Astrocyte of the cerebellum (primary cell): ENCODE measurements at regions not wholly inside any gene's neighbourhood (a gene's known extent, or its start where the extent isn't known, plus 50 kb on each side); places are given as distances from the start of the nearest gene placed in this dataset.

ENCODE experiments used
- DNase-seq: peaks from one replicate; pipeline ENCODE4 v3.0.0-alpha.2; 2011; ENCODE audit warnings: low read depth
- H3K4me3 ChIP-seq: 2 replicates; pipeline ENCODE4 v1.5.1; 2011; ENCODE audit warnings: mild to moderate bottlenecking, low read depth, low read length, moderate library complexity
- CTCF ChIP-seq: IDR thresholded peaks from 2 replicates; pipeline ENCODE4 v1.5.1; 2012; ENCODE audit warnings: low read length, low read depth, moderate library complexity, mild to moderate bottlenecking; ENCODE audit errors: missing control alignments
- in situ Hi-C: cut with HindIII; loops from 2 replicates; pipeline ENCODE4 v1.10.0; 2017; ENCODE audit warnings: low sequenced_read_pairs

DNA sequence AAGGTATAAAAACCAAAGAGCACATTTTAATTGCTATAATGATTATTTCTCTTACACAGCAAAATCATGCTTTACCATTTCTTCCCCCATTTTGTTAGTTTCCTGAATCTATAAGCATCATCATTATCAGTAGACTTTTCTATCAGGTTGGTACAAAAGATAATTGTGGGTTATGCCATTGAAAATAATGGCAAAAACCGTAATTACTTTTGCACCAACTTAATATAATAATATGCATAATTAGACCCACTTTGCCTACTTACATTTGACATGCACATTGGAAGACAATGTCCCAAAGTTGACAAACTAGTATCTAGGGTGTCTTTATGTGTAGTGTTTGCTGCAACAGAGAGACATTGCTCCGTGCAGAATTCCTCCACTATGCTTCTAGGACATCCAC lies 594.2 kb downstream of the LMO4 start:
- TF ChIP-seq CTCF: no peak
- H3K4me3 ChIP-seq: no peak overlapping the region
- in situ Hi-C loops: no loop called here
- no peak for DNase-seq

GRCh38 chr1:87926131-87926830 lies 597.6 kb downstream of the LMO4 start:
- in situ Hi-C loops: no loop called here
- TF ChIP-seq CTCF: no peak
- DNase-seq: no peak

GRCh38 chr1:87926921-87927320 lies 598.2 kb downstream of the LMO4 start:
- DNase-seq: no peak
- TF ChIP-seq CTCF: no peak
- in situ Hi-C loops: no loop called here
- no peak overlapping the region for H3K4me3 ChIP-seq

More at GRCh38 chr1:87926131-87926830, 597.6 kb downstream of the LMO4 start:
- H3K4me3 ChIP-seq: no peak overlapping the region

DNA sequence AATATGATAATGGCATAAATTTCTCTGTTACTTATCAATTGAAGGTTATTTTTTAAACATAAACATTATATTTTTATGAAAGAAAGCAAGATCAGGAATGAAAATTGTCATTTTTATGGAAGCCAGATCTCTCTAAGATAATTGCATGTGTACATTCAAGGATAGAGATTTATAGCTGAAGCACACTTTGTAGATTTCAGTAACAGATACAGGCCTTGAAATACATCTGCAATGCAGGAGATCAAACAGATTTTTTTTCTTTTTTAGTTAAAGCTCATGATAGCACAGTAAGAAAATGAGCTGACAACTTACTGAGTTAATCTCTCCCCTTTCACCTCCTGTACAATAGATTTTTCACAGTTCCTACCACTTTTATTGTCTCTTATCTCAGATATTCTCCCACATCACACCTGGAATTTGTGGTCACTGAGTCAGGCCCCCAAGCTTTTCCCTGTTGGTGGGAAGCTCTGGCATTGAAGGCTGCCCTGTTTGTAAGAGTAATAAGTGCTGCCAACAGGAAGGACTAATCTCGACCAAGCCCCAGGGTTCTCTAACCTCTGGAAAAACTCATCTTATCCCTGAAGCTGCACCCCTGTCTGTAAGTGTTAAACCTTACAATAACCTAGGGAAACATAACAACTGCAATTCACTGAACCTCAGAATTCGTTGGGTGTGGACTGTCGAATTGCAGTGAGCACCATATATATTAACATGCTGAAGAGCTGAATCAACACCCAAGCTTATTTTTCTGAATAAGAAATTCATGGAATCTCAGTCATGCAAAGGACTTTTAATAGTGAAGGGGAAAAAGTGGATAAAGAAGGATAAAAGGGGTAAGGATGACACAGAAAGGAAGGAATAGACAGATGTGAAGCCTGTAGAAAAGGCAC lies 599.0 kb downstream of the LMO4 start:
- no peak overlapping the region for H3K4me3 ChIP-seq
- TF ChIP-seq CTCF: no peak
- in situ Hi-C loops: no loop called here
- peak; percentile 6 for DNase-seq

- TF ChIP-seq CTCF: no peak
- in situ Hi-C loops: no loop called here
- H3K4me3 ChIP-seq: no peak overlapping the region
- DNase-seq: no peak
These were observed 599.9 kb downstream of the LMO4 start for GRCh38 chr1:87928623-87929022.

DNA sequence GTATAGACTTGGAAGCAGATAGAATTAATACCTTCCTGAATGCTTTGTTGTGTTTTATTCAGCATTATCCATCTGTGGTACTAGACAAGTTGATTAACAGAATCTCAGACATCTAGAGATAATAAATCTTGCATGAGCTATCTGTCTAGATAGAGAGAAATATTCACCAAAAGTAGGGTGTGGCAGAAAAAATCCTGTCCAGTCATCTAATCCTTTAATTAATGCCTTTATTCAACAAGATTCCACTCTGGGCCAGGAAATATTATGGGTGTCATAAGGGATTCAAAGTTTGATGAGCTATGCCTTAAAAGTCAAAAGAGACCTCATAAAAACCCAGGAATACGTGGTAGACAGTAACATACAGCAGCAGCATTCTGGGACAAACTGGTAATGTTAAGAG lies 601.2 kb downstream of the LMO4 start:
- in situ Hi-C loops: no loop called here

More for the DNA sequence above, 601.2 kb downstream of the LMO4 start:
- no peak for TF ChIP-seq CTCF
- H3K4me3 ChIP-seq: no peak overlapping the region
- DNase-seq: no peak
